HG02938 (cell line): ENCODE measurements at regions not wholly inside any gene's neighbourhood (a gene's known extent, or its start where the extent isn't known, plus 50 kb on each side); places are given as distances from the start of the nearest gene placed in this dataset.

Source experiments
- ATAC-seq: cut with Tn5 transposase; IDR thresholded peaks from one replicate; pipeline ENCODE4 v1.9.1; 2021; ENCODE audit warnings: mild to moderate bottlenecking, moderate library complexity; ENCODE audit not compliant: unreplicated experiment

- ATAC-seq: no peak
Observed at GRCh38 chr10:43943818-43944360, 295.2 kb upstream of the ZNF32 start.

DNA sequence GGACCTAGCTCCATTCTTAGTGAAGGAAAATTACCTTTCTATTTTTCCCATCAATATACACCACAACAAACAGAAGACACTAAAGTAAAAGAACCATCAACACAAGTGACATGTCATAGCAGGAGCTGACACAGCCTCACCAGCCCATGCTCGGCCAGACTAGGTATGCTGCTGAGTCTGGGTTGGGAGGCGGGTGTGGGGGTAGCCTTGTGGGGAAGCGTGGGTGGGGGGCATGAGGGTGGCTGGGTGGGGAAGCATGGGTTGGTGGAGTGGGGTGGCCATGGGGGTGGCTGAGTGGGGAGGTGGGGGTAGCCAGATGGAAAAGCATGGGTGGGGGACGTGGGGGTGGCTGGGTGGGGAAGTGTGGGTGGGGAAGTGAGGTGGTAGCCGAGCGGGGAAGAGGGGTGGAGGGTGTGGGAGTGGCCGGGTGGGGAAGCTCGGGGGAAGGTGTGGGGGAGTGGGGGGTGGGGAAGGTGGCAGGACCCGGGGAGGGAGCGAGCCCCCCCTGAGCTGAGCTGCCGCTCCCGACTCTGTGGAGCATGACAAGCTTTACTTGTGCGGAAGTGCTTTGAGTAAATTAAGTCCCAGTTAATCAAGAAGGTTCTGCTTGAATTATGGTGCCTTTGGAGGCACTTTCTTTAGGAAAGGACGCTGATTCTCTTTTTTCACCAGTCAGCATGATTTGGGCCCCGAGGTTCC, 294.6 kb upstream of the ZNF32 start:
- no peak for ATAC-seq

- no peak for ATAC-seq
Observed at GRCh38 chr10:43942096-43942850, 293.6 kb upstream of the ZNF32 start.

- no peak for ATAC-seq
Observed at GRCh38 chr10:43940898-43941837, 292.5 kb upstream of the ZNF32 start.

DNA sequence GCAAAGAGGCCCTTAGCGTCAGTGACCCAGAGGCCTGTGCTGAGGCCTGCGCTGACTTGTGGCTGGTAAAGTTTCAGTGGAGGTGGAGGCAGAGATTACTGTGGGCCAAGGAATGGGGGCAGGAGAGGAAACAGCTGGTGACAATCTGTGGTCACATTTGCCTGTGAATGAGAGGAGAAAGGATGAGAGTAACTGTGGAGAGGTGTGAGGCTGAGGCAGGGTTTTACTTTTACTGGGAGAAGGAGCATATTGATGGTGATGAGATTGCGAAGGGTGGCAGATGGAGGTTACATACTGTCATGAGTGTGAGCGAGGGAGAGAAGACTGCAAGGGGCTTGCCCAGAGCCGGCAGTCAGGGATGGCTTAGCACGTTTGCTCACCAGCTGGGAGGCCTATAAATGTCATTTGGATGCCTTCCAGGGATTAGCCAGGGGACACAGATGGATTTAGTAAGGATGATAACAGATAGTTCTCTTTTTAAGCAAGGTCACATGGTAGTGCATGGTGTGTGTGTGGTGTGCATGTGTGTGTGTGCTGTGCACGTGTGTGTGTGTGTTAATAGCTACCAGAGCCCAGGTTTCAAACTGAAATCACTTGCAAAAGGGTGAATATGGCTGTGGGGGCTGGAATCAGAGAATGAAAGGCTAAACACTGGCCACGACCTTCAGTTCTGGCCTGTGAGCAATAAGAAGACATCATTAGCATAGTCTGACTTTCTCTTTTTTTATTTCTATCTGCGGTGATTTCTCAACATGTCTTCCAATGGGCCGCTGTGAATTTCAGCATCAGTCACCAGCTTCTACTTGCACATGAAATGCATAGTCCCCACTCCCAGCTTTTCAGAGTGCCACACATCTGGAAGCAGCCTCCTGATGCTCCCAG, 291.5 kb upstream of the ZNF32 start:
- ATAC-seq: no peak

- ATAC-seq: no peak
Observed at GRCh38 chr10:43939389-43939938, 290.8 kb upstream of the ZNF32 start.

DNA sequence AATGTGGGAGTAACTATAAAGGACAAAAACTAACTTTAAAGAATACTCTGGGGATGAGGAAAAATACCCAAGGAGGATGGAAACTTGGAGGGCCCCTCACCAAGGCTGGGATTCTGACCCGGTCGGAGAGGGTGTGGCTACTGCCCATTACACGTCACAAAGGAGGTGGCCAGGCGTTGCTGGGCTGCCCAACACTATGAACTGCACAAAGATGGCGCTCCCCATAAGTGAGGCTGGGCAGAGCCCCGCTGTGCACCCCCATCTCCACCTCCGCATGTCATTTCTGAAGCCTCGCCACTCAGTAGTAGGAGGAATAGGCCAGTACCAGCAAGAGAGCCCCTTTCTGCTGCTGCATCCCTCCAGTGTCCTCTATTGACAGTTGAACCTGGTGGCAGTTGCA, 290.1 kb upstream of the ZNF32 start:
- no peak for ATAC-seq

DNA sequence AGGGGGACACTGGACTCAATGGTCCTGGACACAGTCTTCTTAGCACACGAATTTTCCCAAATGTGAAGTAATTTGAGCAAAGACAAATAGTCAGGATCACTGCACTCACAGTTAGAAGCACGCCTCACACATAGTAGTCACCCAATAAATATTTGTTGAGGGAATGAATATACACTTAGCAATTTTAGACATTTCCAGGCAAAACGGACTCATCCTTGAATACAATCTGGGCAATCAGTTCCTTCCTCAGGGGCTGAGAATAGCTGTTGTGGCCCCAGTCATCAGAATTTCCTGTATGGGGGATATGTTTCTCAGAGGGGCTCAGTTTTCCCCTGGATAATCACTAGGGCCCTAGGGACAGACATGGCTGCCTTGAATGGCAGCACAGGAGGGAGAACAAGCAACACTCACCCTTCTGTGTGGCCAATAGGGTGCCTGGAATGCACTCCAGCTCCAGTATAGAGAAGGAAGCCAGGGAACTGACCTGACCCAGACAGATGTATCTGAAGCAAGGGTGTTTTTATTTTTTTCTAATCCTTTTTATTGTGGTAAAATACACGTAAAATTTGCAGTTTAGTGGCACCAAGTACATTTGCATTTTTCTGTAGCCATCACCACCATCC, 282.7 kb upstream of the ZNF32 start:
- ATAC-seq: no peak

GRCh38 chr10:43930777-43931176, 282.1 kb upstream of the ZNF32 start:
- no peak for ATAC-seq

- ATAC-seq: no peak
Observed at GRCh38 chr10:43930243-43930642, 281.6 kb upstream of the ZNF32 start.

GRCh38 chr10:43929122-43929521, 280.4 kb upstream of the ZNF32 start:
- no peak for ATAC-seq

GRCh38 chr10:43928425-43928968, 279.8 kb upstream of the ZNF32 start:
- ATAC-seq: no peak

- ATAC-seq: no peak
Observed at GRCh38 chr10:43926875-43927406, 278.3 kb upstream of the ZNF32 start.

DNA sequence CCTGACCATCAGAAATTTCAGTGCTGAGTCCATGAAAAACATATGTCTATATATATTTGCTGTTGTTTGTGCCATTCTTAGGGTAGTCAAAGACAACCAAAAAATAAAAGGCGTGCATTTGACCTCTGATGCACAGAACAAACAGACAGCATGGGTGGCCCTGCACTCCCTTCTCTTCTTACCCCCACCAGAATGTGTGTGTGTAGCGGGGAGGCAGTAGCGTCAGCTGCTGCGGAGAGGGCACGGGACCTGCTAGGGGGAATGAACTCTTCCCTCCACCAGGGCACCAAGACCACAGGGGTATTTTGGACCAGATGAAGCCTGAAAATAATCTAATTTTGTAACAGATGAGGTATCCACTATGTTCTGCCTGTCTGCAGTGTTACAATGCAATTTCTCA, 277.7 kb upstream of the ZNF32 start:
- no peak for ATAC-seq

DNA sequence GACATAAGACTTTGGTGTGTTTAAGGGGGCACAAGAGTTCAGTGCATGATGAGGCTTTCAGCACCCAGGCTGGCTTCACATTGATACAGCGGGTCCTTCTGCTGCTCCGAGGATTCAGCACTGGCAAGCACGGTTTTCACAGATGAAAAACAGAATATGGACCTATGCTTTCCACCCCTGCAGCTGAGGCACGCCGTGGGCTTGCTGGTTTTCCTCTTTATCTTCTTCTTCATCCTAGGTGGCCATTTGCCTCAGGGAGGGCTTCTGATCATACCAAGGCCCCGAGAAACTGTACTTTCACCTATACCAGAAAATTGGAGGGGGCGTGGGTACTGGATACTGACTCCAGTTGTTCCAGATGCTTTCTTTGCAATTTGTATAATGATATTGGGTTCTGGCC, 277.1 kb upstream of the ZNF32 start:
- ATAC-seq: no peak

GRCh38 chr10:43923328-43923727, 274.6 kb upstream of the ZNF32 start:
- no peak for ATAC-seq

GRCh38 chr10:43922335-43923280, 273.9 kb upstream of the ZNF32 start:
- ATAC-seq: no peak

- ATAC-seq: no peak
Observed at GRCh38 chr10:43921881-43922280, 273.2 kb upstream of the ZNF32 start.
